ENCODE measurements at regions not wholly inside any gene's neighbourhood (a gene's known extent, or its start where the extent isn't known, plus 50 kb on each side); places are given as distances from the start of the nearest gene placed in this dataset.

DNA sequence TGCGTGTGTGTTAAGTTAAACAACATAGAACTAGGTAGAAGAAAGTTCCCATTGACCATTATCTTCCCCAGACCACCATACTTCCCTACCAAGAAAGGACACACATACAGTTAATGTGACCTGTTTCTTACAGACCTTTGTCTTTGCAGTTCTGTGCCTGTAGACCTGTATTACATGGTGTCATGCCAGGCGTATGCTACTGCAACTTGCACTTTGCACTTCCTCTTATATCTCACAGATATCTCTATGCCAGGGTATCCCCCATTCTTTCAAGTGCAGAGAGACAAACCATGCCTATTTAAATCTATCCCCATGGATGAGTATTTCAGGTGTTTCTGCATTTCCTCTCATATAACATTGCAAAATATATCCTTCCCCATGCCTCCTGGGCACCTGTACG is 136.8 kb upstream of the PKDCC start:
- TF ChIP-seq, protein P1, sequence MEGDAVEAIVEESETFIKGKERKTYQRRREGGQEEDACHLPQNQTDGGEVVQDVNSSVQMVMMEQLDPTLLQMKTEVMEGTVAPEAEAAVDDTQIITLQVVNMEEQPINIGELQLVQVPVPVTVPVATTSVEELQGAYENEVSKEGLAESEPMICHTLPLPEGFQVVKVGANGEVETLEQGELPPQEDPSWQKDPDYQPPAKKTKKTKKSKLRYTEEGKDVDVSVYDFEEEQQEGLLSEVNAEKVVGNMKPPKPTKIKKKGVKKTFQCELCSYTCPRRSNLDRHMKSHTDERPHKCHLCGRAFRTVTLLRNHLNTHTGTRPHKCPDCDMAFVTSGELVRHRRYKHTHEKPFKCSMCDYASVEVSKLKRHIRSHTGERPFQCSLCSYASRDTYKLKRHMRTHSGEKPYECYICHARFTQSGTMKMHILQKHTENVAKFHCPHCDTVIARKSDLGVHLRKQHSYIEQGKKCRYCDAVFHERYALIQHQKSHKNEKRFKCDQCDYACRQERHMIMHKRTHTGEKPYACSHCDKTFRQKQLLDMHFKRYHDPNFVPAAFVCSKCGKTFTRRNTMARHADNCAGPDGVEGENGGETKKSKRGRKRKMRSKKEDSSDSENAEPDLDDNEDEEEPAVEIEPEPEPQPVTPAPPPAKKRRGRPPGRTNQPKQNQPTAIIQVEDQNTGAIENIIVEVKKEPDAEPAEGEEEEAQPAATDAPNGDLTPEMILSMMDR (IDR thresholded peaks at IDR 0.05): no peak
- TF ChIP-seq POLR2A (IDR thresholded peaks at IDR 0.05): no peak

All from uterus (tissue), 2 donors.